ENCODE measurements at regions not wholly inside any gene's neighbourhood (a gene's known extent, or its start where the extent isn't known, plus 50 kb on each side); places are given as distances from the start of the nearest gene placed in this dataset.

GRCh38 chr3:104145164-104145563 lies 1221.5 kb upstream of the ALCAM start:
- Histone ChIP-seq H3K4me3 (ENCODE audit: low read length in 2 of 2) (no peak overlapping the region), H3K27me3 (ENCODE audit: control insufficient read depth in 2 of 2, insufficient read depth in 2 of 2, low read length in 2 of 2) (no peaks in the 10 kb centered on the region), H3K4me1 (ENCODE audit: control insufficient read depth in 2 of 2, insufficient read depth in 2 of 2, low read length in 2 of 2) (no peaks in the 10 kb centered on the region), H3K9me3 (ENCODE audit: control insufficient read depth in 2 of 2, low read length in 2 of 2) (no peaks in the 10 kb centered on the region), H3K9ac (ENCODE audit: low read depth in 1 of 2, low read length in 2 of 2) (no peak overlapping the region), H3K27ac (ENCODE audit: low read depth in 2 of 2, low read length in 2 of 2) (no peak overlapping the region), H3K36me3 (ENCODE audit: control insufficient read depth in 2 of 2, insufficient read depth in 2 of 2, low read length in 2 of 2) (no peaks in the 10 kb centered on the region)

GRCh38 chr3:104149154-104149553 lies 1217.6 kb upstream of the ALCAM start:
- Histone ChIP-seq H3K9me3 (ENCODE audit: control insufficient read depth in 2 of 2, low read length in 2 of 2) (no peaks in the 10 kb centered on the region), H3K27me3 (ENCODE audit: control insufficient read depth in 2 of 2, insufficient read depth in 2 of 2, low read length in 2 of 2) (no peaks in the 10 kb centered on the region), H3K4me1 (ENCODE audit: control insufficient read depth in 2 of 2, insufficient read depth in 2 of 2, low read length in 2 of 2) (no peaks in the 10 kb centered on the region), H3K9ac (ENCODE audit: low read depth in 1 of 2, low read length in 2 of 2) (no peak overlapping the region), H3K27ac (ENCODE audit: low read depth in 2 of 2, low read length in 2 of 2) (no peak overlapping the region), H3K4me3 (ENCODE audit: low read length in 2 of 2) (no peak overlapping the region), H3K36me3 (ENCODE audit: control insufficient read depth in 2 of 2, insufficient read depth in 2 of 2, low read length in 2 of 2) (no peaks in the 10 kb centered on the region)

- no peaks in the 10 kb centered on the region for H3K27me3 ChIP-seq (ENCODE audit: control insufficient read depth in 2 of 2, insufficient read depth in 2 of 2, low read length in 2 of 2)
- no peak overlapping the region for H3K4me3 ChIP-seq (ENCODE audit: low read length in 2 of 2)
- H3K27ac ChIP-seq (ENCODE audit: low read depth in 2 of 2, low read length in 2 of 2), result no peak overlapping the region
- no peaks in the 10 kb centered on the region for H3K36me3 ChIP-seq (ENCODE audit: control insufficient read depth in 2 of 2, insufficient read depth in 2 of 2, low read length in 2 of 2)
- no peaks in the 10 kb centered on the region for H3K4me1 ChIP-seq (ENCODE audit: control insufficient read depth in 2 of 2, insufficient read depth in 2 of 2, low read length in 2 of 2)
- no peaks in the 10 kb centered on the region for H3K9me3 ChIP-seq (ENCODE audit: control insufficient read depth in 2 of 2, low read length in 2 of 2)
- H3K9ac ChIP-seq (ENCODE audit: low read depth in 1 of 2, low read length in 2 of 2), result no peak overlapping the region
These were observed 1216.0 kb upstream of the ALCAM start for GRCh38 chr3:104150724-104151123.

- Histone ChIP-seq H3K9ac (ENCODE audit: low read depth in 1 of 2, low read length in 2 of 2) (no peak overlapping the region), H3K27me3 (ENCODE audit: control insufficient read depth in 2 of 2, insufficient read depth in 2 of 2, low read length in 2 of 2) (no peaks in the 10 kb centered on the region), H3K4me1 (ENCODE audit: control insufficient read depth in 2 of 2, insufficient read depth in 2 of 2, low read length in 2 of 2) (no peaks in the 10 kb centered on the region), H3K9me3 (ENCODE audit: control insufficient read depth in 2 of 2, low read length in 2 of 2) (no peaks in the 10 kb centered on the region), H3K27ac (ENCODE audit: low read depth in 2 of 2, low read length in 2 of 2) (no peak overlapping the region), H3K4me3 (ENCODE audit: low read length in 2 of 2) (no peak overlapping the region), H3K36me3 (ENCODE audit: control insufficient read depth in 2 of 2, insufficient read depth in 2 of 2, low read length in 2 of 2) (no peaks in the 10 kb centered on the region)
These were observed 1211.8 kb upstream of the ALCAM start for GRCh38 chr3:104154896-104155295.

- H3K4me1 ChIP-seq (ENCODE audit: control insufficient read depth in 2 of 2, insufficient read depth in 2 of 2, low read length in 2 of 2), result no peaks in the 10 kb centered on the region
- H3K36me3 ChIP-seq (ENCODE audit: control insufficient read depth in 2 of 2, insufficient read depth in 2 of 2, low read length in 2 of 2), result no peaks in the 10 kb centered on the region
- H3K9ac ChIP-seq (ENCODE audit: low read depth in 1 of 2, low read length in 2 of 2), result no peak overlapping the region
- H3K27me3 ChIP-seq (ENCODE audit: control insufficient read depth in 2 of 2, insufficient read depth in 2 of 2, low read length in 2 of 2), result no peaks in the 10 kb centered on the region
- H3K9me3 ChIP-seq (ENCODE audit: control insufficient read depth in 2 of 2, low read length in 2 of 2), result peaks cover 0 to 2% of the 10 kb centered on the region in 2 donors
- H3K4me3 ChIP-seq (ENCODE audit: low read length in 2 of 2), result no peak overlapping the region
- no peak overlapping the region for H3K27ac ChIP-seq (ENCODE audit: low read depth in 2 of 2, low read length in 2 of 2)
These were observed 1200.8 kb upstream of the ALCAM start for GRCh38 chr3:104165866-104166265.

- H3K4me1 ChIP-seq (ENCODE audit: control insufficient read depth in 2 of 2, insufficient read depth in 2 of 2, low read length in 2 of 2), result no peaks in the 10 kb centered on the region
- no peak overlapping the region for H3K4me3 ChIP-seq (ENCODE audit: low read length in 2 of 2)
These were observed 1198.3 kb upstream of the ALCAM start for GRCh38 chr3:104168386-104168785.

GRCh38 chr3:104175696-104176095 lies 1191.0 kb upstream of the ALCAM start:
- Histone ChIP-seq H3K9ac (ENCODE audit: low read depth in 1 of 2, low read length in 2 of 2) (no peak overlapping the region), H3K4me3 (ENCODE audit: low read length in 2 of 2) (no peak overlapping the region), H3K36me3 (ENCODE audit: control insufficient read depth in 2 of 2, insufficient read depth in 2 of 2, low read length in 2 of 2) (no peaks in the 10 kb centered on the region), H3K9me3 (ENCODE audit: control insufficient read depth in 2 of 2, low read length in 2 of 2) (no peaks in the 10 kb centered on the region), H3K27me3 (ENCODE audit: control insufficient read depth in 2 of 2, insufficient read depth in 2 of 2, low read length in 2 of 2) (no peaks in the 10 kb centered on the region), H3K27ac (ENCODE audit: low read depth in 2 of 2, low read length in 2 of 2) (no peak overlapping the region), H3K4me1 (ENCODE audit: control insufficient read depth in 2 of 2, insufficient read depth in 2 of 2, low read length in 2 of 2) (no peaks in the 10 kb centered on the region)

More at GRCh38 chr3:104168386-104168785, 1198.3 kb upstream of the ALCAM start:
- peaks cover 0 to 2% of the 10 kb centered on the region in 2 donors for H3K9me3 ChIP-seq (ENCODE audit: control insufficient read depth in 2 of 2, low read length in 2 of 2)
- no peaks in the 10 kb centered on the region for H3K27me3 ChIP-seq (ENCODE audit: control insufficient read depth in 2 of 2, insufficient read depth in 2 of 2, low read length in 2 of 2)
- no peak overlapping the region for H3K9ac ChIP-seq (ENCODE audit: low read depth in 1 of 2, low read length in 2 of 2)
- H3K36me3 ChIP-seq (ENCODE audit: control insufficient read depth in 2 of 2, insufficient read depth in 2 of 2, low read length in 2 of 2), result no peaks in the 10 kb centered on the region
- no peak overlapping the region for H3K27ac ChIP-seq (ENCODE audit: low read depth in 2 of 2, low read length in 2 of 2)

- Histone ChIP-seq H3K36me3 (ENCODE audit: control insufficient read depth in 2 of 2, insufficient read depth in 2 of 2, low read length in 2 of 2) (no peaks in the 10 kb centered on the region), H3K4me1 (ENCODE audit: control insufficient read depth in 2 of 2, insufficient read depth in 2 of 2, low read length in 2 of 2) (no peaks in the 10 kb centered on the region), H3K9ac (ENCODE audit: low read depth in 1 of 2, low read length in 2 of 2) (no peak overlapping the region), H3K27ac (ENCODE audit: low read depth in 2 of 2, low read length in 2 of 2) (no peak overlapping the region), H3K27me3 (ENCODE audit: control insufficient read depth in 2 of 2, insufficient read depth in 2 of 2, low read length in 2 of 2) (no peaks in the 10 kb centered on the region), H3K4me3 (ENCODE audit: low read length in 2 of 2) (no peak overlapping the region), H3K9me3 (ENCODE audit: control insufficient read depth in 2 of 2, low read length in 2 of 2) (no peaks in the 10 kb centered on the region)
These were observed 1190.0 kb upstream of the ALCAM start for GRCh38 chr3:104176706-104177105.

- Histone ChIP-seq H3K27ac (ENCODE audit: low read depth in 2 of 2, low read length in 2 of 2) (no peak overlapping the region), H3K4me1 (ENCODE audit: control insufficient read depth in 2 of 2, insufficient read depth in 2 of 2, low read length in 2 of 2) (no peaks in the 10 kb centered on the region), H3K9me3 (ENCODE audit: control insufficient read depth in 2 of 2, low read length in 2 of 2) (no peaks in the 10 kb centered on the region), H3K9ac (ENCODE audit: low read depth in 1 of 2, low read length in 2 of 2) (no peak overlapping the region), H3K27me3 (ENCODE audit: control insufficient read depth in 2 of 2, insufficient read depth in 2 of 2, low read length in 2 of 2) (no peaks in the 10 kb centered on the region), H3K36me3 (ENCODE audit: control insufficient read depth in 2 of 2, insufficient read depth in 2 of 2, low read length in 2 of 2) (no peaks in the 10 kb centered on the region), H3K4me3 (ENCODE audit: low read length in 2 of 2) (no peak overlapping the region)
These were observed 1188.0 kb upstream of the ALCAM start for GRCh38 chr3:104178680-104179079.

GRCh38 chr3:104180906-104181305 lies 1185.8 kb upstream of the ALCAM start:
- no peaks in the 10 kb centered on the region for H3K27me3 ChIP-seq (ENCODE audit: control insufficient read depth in 2 of 2, insufficient read depth in 2 of 2, low read length in 2 of 2)
- no peak overlapping the region for H3K9ac ChIP-seq (ENCODE audit: low read depth in 1 of 2, low read length in 2 of 2)
- H3K36me3 ChIP-seq (ENCODE audit: control insufficient read depth in 2 of 2, insufficient read depth in 2 of 2, low read length in 2 of 2), result no peaks in the 10 kb centered on the region
- H3K27ac ChIP-seq (ENCODE audit: low read depth in 2 of 2, low read length in 2 of 2), result no peak overlapping the region
- no peaks in the 10 kb centered on the region for H3K4me1 ChIP-seq (ENCODE audit: control insufficient read depth in 2 of 2, insufficient read depth in 2 of 2, low read length in 2 of 2)
- H3K9me3 ChIP-seq (ENCODE audit: control insufficient read depth in 2 of 2, low read length in 2 of 2), result no peaks in the 10 kb centered on the region
- H3K4me3 ChIP-seq (ENCODE audit: low read length in 2 of 2), result no peak overlapping the region

- Histone ChIP-seq H3K27ac (ENCODE audit: low read depth in 2 of 2, low read length in 2 of 2) (no peak overlapping the region), H3K9ac (ENCODE audit: low read depth in 1 of 2, low read length in 2 of 2) (no peak overlapping the region), H3K27me3 (ENCODE audit: control insufficient read depth in 2 of 2, insufficient read depth in 2 of 2, low read length in 2 of 2) (no peaks in the 10 kb centered on the region), H3K9me3 (ENCODE audit: control insufficient read depth in 2 of 2, low read length in 2 of 2) (no peaks in the 10 kb centered on the region), H3K36me3 (ENCODE audit: control insufficient read depth in 2 of 2, insufficient read depth in 2 of 2, low read length in 2 of 2) (no peaks in the 10 kb centered on the region), H3K4me1 (ENCODE audit: control insufficient read depth in 2 of 2, insufficient read depth in 2 of 2, low read length in 2 of 2) (no peaks in the 10 kb centered on the region), H3K4me3 (ENCODE audit: low read length in 2 of 2) (no peak overlapping the region)
These were observed 1176.0 kb upstream of the ALCAM start for GRCh38 chr3:104190681-104191080.
